HCT116 (cell line): ENCODE measurements at regions not wholly inside any gene's neighbourhood (a gene's known extent, or its start where the extent isn't known, plus 50 kb on each side); places are given as distances from the start of the nearest gene placed in this dataset.

Experiments used
- ATAC-seq: fragments of 200-7000 bp; cut with Tn5 transposase; 2 replicates; pipeline ENCODE4 v1.9.1; 2020; ENCODE audit warnings: mild to moderate bottlenecking, moderate library complexity
- BruUV-seq: library from RNA; stranded (reverse); fragments of 400-500 nt; replicated peaks from 2 replicates; lab custom pipeline; 2021; lab: Mats Ljungman, UMichigan
- CTCF ChIA-PET: fragments of 300-600 bp; sonication (Branson Sonifier 250); formaldehyde crosslinking; loops from one replicate; lab custom pipeline; 2021; ENCODE audit warnings: antibody characterized with exemption; lab: Charles Lee
- POLR2A ChIA-PET: fragments of 300-600, 350-600 bp; sonication (Branson Sonifier 250); formaldehyde crosslinking; loops from one replicate; lab custom pipeline; 2021; ENCODE audit warnings: antibody characterized with exemption; lab: Charles Lee
- RAD21 ChIA-PET, 2 experiments: fragments of 300-600 bp; sonication (Branson Sonifier 250); formaldehyde crosslinking; loops; one replicate each; lab custom pipeline; 2023; ENCODE audit warnings: low total read pairs in 2 of 2; ENCODE audit not compliant: uncharacterized antibody in 2 of 2, unreplicated experiment in 2 of 2, low non-redundant PET in 1 of 2; lab: Charles Lee
- DNase-seq: peaks from one replicate; pipeline ENCODE4 v3.0.0-alpha.2; 2010; ENCODE audit warnings: low read depth, low spot score
- H2AFZ ChIP-seq: fragments of 200-600 bp; shearing (Covaris generic), sonication (generic); 2 replicates; pipeline ENCODE4 v1.6.1; 2017; ENCODE audit warnings: low read depth, mixed run types, mixed read lengths, antibody characterized with exemption, low read length; ENCODE audit not compliant: poor library complexity, severe bottlenecking
- H3K27ac ChIP-seq: 2 replicates; pipeline ENCODE4 v1.5.1; 2012; ENCODE audit warnings: low read depth, low read length
- H3K27me3 ChIP-seq: fragments of 200-600 bp; sonication (generic); 2 replicates; pipeline ENCODE4 v1.6.1; 2016; ENCODE audit warnings: mixed run types, low read length, mixed read lengths; ENCODE audit not compliant: insufficient read depth
- H3K36me3 ChIP-seq, 2 experiments: fragments of 200-500 bp in 1 of 2; fragments of 200-600 bp in 1 of 2; sonication (Bioruptor generic) in 1 of 2; sonication (generic) in 1 of 2; 2 replicates each; pipeline versions ENCODE4 v1.5.1 to v1.6.1; 2014 to 2016; ENCODE audit warnings: low read length in 2 of 2, inconsistent platforms in 1 of 2, mixed read lengths in 1 of 2, mixed run types in 1 of 2; ENCODE audit not compliant: insufficient read depth in 2 of 2, control insufficient read depth in 1 of 2
- H3K4me1 ChIP-seq, 2 experiments: fragments of 200-600 bp in 1 of 2; sonication (generic) in 1 of 2; 2 replicates each; pipeline versions ENCODE4 v1.5.1 to v1.6.1; 2012 to 2017; ENCODE audit warnings: low read length in 2 of 2, inconsistent platforms in 1 of 2, mild to moderate bottlenecking in 1 of 2, mixed read lengths in 1 of 2, mixed run types in 1 of 2, moderate library complexity in 1 of 2; ENCODE audit not compliant: insufficient read depth in 2 of 2, control insufficient read depth in 1 of 2
- H3K4me2 ChIP-seq: fragments of 200-600 bp; sonication (generic); 2 replicates; pipeline ENCODE4 v1.6.1; 2017; ENCODE audit warnings: mixed run types, low read length, mixed read lengths
- H3K4me3 ChIP-seq, 2 experiments: fragments of 200-600 bp in 1 of 2; sonication (generic) in 1 of 2; replicated peaks in 1 of 2; 2 replicates each; pipeline ENCODE4 v1.5.1; 2011 to 2016; ENCODE audit warnings: low read length in 2 of 2, control low read depth in 1 of 2, low read depth in 1 of 2, mild to moderate bottlenecking in 1 of 2, mixed read lengths in 1 of 2, mixed run types in 1 of 2
- H3K79me2 ChIP-seq: fragments of 200-600 bp; sonication (generic); 2 replicates; pipeline ENCODE4 v1.6.1; 2017; ENCODE audit warnings: mild to moderate bottlenecking, mixed run types, low read length, moderate library complexity, mixed read lengths; ENCODE audit not compliant: insufficient read depth
- H3K9ac ChIP-seq: fragments of 200-600 bp; sonication (generic); 2 replicates; pipeline ENCODE4 v1.6.1; 2016; ENCODE audit warnings: low read length, mixed read lengths
- H3K9me2 ChIP-seq: fragments of 200-600 bp; sonication (generic), shearing (Covaris generic); 2 replicates; pipeline ENCODE4 v1.6.1; 2017; ENCODE audit warnings: mixed run types, mild to moderate bottlenecking, moderate library complexity; ENCODE audit not compliant: insufficient read depth
- H3K9me3 ChIP-seq, 2 experiments: fragments of 200-500 bp in 1 of 2; fragments of 200-600 bp in 1 of 2; sonication (Bioruptor generic) in 1 of 2; sonication (generic) in 1 of 2; 2 replicates each; pipeline ENCODE4 v1.6.1; 2014 to 2017; ENCODE audit warnings: low read length in 2 of 2, mixed read lengths in 2 of 2, inconsistent platforms in 1 of 2, low read depth in 1 of 2, mild to moderate bottlenecking in 1 of 2, mixed run types in 1 of 2, moderate library complexity in 1 of 2; ENCODE audit not compliant: control insufficient read depth in 1 of 2, insufficient read depth in 1 of 2
- H4K20me1 ChIP-seq: fragments of 200-600 bp; sonication (generic), shearing (Covaris generic); 2 replicates; pipeline ENCODE4 v1.6.1; 2017; ENCODE audit warnings: mixed run types, mild to moderate bottlenecking, moderate library complexity; ENCODE audit not compliant: insufficient read depth
- ATF3 ChIP-seq: IDR thresholded peaks from 2 replicates; pipeline ENCODE4 v1.6.1; 2012
- CBX3 ChIP-seq: IDR thresholded peaks from 2 replicates; pipeline ENCODE4 v1.6.1; 2012; ENCODE audit warnings: low read depth
- CTCF ChIP-seq, 3 experiments: fragments of 200-600 bp in 1 of 3; sonication (generic) in 1 of 3; IDR thresholded peaks in 2 of 3; conservative IDR thresholded peaks in 1 of 3; 2 replicates each; pipeline ENCODE4 v1.5.1; 2012 to 2017; ENCODE audit warnings: low read depth in 2 of 3, low read length in 2 of 3, antibody characterized with exemption in 1 of 3, borderline replicate concordance in 1 of 3, control low read depth in 1 of 3, mild to moderate bottlenecking in 1 of 3, mixed read lengths in 1 of 3, mixed run types in 1 of 3, moderate library complexity in 1 of 3; ENCODE audit not compliant: insufficient read depth in 1 of 3
- EGR1 ChIP-seq: IDR thresholded peaks from 2 replicates; pipeline ENCODE4 v1.6.1; 2012; ENCODE audit warnings: low read depth
- ELF1 ChIP-seq: IDR thresholded peaks from 2 replicates; pipeline ENCODE4 v1.6.1; 2012; ENCODE audit warnings: low read depth, borderline replicate concordance
- EZH2 ChIP-seq: fragments of 200-600 bp; sonication (generic); IDR thresholded peaks from 2 replicates; pipeline ENCODE4 v1.6.1; 2017; ENCODE audit warnings: antibody characterized with exemption, mixed run types
- FOSL1 ChIP-seq: IDR thresholded peaks from 2 replicates; pipeline ENCODE4 v1.6.1; 2012; ENCODE audit warnings: low read depth
- JUND ChIP-seq: IDR thresholded peaks from 2 replicates; pipeline ENCODE4 v1.6.1; 2012
- POLR2A ChIP-seq: IDR thresholded peaks from 2 replicates; pipeline ENCODE4 v1.7.0; 2011; ENCODE audit warnings: borderline replicate concordance; ENCODE audit not compliant: insufficient read depth, insufficient read length; ENCODE audit errors: extremely low read depth
- POLR2AphosphoS5 ChIP-seq: IDR thresholded peaks from 2 replicates; pipeline ENCODE4 v1.6.1; 2011; ENCODE audit warnings: mild to moderate bottlenecking, low read depth, low read length, moderate library complexity
- RAD21 ChIP-seq: IDR thresholded peaks from 2 replicates; pipeline ENCODE4 v1.6.1; 2012; ENCODE audit warnings: low read depth, mild to moderate bottlenecking
- SIN3A ChIP-seq: IDR thresholded peaks from 2 replicates; pipeline ENCODE4 v1.6.1; 2012; ENCODE audit warnings: low read depth
- SP1 ChIP-seq: IDR thresholded peaks from 2 replicates; pipeline ENCODE4 v1.6.1; 2012; ENCODE audit warnings: low read depth
- TCF7L2 ChIP-seq: IDR thresholded peaks from 2 replicates; pipeline ENCODE4 v1.7.0; 2011; ENCODE audit warnings: borderline replicate concordance, inconsistent platforms; ENCODE audit not compliant: insufficient read depth, insufficient read length; ENCODE audit errors: extremely low read depth
- YY1 ChIP-seq: IDR thresholded peaks from 2 replicates; pipeline ENCODE4 v1.6.1; 2011; ENCODE audit warnings: low read length, low read depth, moderate library complexity, mild to moderate bottlenecking; ENCODE audit not compliant: insufficient replicate concordance; ENCODE audit errors: extremely low read depth
- ZFX ChIP-seq: fragments of 450-650 bp; IDR thresholded peaks from 2 replicates; pipeline ENCODE4 v1.6.1; 2017
- intact Hi-C: fragments of 100-400 bp; cut with micrococcal nuclease; formaldehyde crosslinking; loops from 2 replicates; pipeline ENCODE4 v1.10.0; 2022
- TF ChIP-seq, protein P1 (sequence below): IDR thresholded peaks from 2 replicates; pipeline ENCODE4 v1.6.1; 2012; ENCODE audit warnings: low read depth

DNA sequence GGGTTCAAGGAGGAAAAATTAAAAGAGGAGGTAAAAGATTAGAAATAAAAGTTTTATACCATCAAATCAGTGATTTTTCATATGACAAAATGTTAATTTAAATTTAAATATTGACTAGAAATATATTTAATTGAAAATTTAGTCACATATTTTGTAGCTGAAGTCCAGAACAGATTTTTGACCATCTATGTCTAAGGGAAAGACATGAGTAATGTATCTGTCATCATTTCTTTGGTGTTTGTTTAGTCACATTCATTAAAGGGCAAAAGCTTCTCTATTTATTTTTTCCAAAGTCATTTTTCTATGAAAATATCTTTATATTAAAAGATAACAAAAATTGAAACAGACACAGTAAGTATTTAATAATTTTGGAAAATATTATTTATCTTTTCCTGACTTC is 252.0 kb upstream of the ISL1 start (continued):
- TF ChIP-seq, protein P1, sequence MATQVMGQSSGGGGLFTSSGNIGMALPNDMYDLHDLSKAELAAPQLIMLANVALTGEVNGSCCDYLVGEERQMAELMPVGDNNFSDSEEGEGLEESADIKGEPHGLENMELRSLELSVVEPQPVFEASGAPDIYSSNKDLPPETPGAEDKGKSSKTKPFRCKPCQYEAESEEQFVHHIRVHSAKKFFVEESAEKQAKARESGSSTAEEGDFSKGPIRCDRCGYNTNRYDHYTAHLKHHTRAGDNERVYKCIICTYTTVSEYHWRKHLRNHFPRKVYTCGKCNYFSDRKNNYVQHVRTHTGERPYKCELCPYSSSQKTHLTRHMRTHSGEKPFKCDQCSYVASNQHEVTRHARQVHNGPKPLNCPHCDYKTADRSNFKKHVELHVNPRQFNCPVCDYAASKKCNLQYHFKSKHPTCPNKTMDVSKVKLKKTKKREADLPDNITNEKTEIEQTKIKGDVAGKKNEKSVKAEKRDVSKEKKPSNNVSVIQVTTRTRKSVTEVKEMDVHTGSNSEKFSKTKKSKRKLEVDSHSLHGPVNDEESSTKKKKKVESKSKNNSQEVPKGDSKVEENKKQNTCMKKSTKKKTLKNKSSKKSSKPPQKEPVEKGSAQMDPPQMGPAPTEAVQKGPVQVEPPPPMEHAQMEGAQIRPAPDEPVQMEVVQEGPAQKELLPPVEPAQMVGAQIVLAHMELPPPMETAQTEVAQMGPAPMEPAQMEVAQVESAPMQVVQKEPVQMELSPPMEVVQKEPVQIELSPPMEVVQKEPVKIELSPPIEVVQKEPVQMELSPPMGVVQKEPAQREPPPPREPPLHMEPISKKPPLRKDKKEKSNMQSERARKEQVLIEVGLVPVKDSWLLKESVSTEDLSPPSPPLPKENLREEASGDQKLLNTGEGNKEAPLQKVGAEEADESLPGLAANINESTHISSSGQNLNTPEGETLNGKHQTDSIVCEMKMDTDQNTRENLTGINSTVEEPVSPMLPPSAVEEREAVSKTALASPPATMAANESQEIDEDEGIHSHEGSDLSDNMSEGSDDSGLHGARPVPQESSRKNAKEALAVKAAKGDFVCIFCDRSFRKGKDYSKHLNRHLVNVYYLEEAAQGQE: no peak

DNA sequence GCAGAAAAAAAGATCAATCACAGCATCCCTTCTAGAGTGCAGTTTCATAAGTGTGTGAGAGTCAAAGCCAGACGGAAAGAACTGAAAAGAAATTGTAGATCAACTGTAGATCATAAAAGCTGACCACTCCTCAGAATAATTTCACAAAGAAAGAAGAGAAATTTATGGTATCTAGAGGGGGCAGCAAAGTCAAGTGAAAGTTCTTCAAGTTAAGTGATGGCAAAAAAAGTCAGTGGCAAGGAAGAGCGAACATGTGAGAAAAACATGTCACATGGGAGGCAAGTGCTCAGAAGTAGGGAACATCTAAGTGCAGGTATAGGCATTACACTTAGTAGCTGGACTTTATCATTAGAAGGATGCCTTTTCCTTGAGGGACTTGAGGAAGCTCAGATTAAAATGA is 245.1 kb upstream of the ISL1 start:
- intact Hi-C loops: no loop called here
- Histone ChIP-seq H3K36me3 (no peaks in the 10 kb centered on the region), H3K4me2 (no peak overlapping the region), H4K20me1 (no peaks in the 10 kb centered on the region), H2AFZ (no peak overlapping the region), H3K9me3 (no peaks in the 10 kb centered on the region), H3K9me2 (no peaks in the 10 kb centered on the region), H3K4me1 (no peaks in the 10 kb centered on the region), H3K27ac (no peak overlapping the region), H3K9ac (no peak overlapping the region), H3K79me2 (no peaks in the 10 kb centered on the region), H3K4me3 (no peak overlapping the region), H3K27me3 (no peaks in the 10 kb centered on the region)
- no peak for ATAC-seq
- POLR2A ChIA-PET: no interaction called here
- DNase-seq: no peak
- BruUV-seq: no TSS peak
- RAD21 ChIA-PET: no interaction called here
- TF ChIP-seq POLR2AphosphoS5 (no peak), SP1 (no peak), EZH2 (no peak), SIN3A (no peak), TCF7L2 (no peak), POLR2A (no peak), CBX3 (no peak), RAD21 (no peak), EGR1 (no peak), ELF1 (no peak), FOSL1 (no peak), CTCF (IDR thresholded peaks at IDR 0.05 in 2 of 3, conservative IDR thresholded peaks at IDR 0.05 in 1 of 3; ENCODE audit: borderline replicate concordance in 1 of 3, insufficient read depth in 1 of 3, low read depth in 2 of 3, low read length in 2 of 3) (no peak), ZFX (no peak), YY1 (no peak), JUND (no peak), ATF3 (no peak)
- TF ChIP-seq, protein P1: no peak
- CTCF ChIA-PET: no interaction called here
